H4 (cell line): ENCODE measurements at regions not wholly inside any gene's neighbourhood (a gene's known extent, or its start where the extent isn't known, plus 50 kb on each side); places are given as distances from the start of the nearest gene placed in this dataset.
"Not testable (repeated sequence)": the region's sequence is repeated elsewhere in the genome, so short reads cannot be mapped to it uniquely, and the experiment has no call there.

Experiments used
- DNase-seq: peaks from one replicate; pipeline ENCODE4 v3.0.0-alpha.2; 2015; ENCODE audit warnings: low spot score

DNA sequence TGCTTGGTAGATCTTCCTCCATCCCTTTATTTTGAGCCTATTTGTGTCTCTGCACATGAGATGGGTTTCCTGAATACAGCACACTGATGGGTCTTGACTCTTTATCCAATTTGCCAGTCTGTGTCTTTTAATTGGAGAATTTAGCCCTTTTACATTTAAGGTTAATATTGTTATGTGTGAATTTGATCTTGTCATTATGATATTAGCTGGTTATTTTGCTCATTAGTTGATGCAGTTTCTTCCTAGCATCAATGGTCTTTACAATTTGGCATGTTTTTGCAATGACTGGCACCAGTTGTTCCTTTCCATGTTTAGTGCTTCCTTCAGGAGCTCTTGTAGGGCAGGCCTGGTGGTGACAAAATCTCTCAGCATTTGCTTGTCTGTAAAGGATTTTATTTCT, 72.4 kb downstream of the HNRNPD start:
- not testable (repeated sequence) for DNase-seq

DNA sequence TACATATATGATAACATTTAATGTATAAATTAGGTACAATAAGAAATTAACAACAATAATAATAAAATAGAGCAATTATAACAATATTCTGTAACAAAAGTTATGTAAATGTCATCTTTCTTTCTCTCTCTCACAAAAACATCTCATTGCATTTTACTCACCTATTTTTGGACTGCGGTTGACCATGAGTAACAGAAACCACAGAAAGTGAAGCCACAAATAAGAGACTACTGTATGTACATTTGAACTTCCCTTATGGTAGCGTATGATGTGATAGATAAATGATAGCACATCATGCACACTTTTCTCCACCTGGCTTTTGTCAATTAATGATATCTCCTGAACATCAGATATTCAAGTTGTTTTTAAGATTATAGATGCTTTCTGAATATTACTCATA, 80.5 kb downstream of the HNRNPD start:
- no peak for DNase-seq

DNA sequence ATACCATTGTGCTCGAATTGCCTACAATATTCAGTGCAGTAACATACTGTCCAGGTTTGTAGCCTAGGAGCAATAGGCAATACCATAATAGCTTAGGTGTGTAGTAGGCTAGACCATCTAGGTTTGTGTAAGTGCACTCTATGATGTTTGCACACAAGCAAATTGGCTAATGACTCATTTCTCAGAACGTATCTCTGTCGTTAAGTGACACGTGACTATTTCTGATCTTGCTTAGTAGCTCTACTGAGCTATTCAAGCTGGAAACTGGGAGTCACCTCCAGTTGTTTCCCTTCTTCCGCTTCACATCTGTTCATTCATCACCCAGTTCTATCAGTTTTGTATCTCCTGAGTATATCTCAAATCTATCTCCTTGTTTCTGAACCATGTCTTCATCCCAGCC, 86.1 kb downstream of the HNRNPD start:
- DNase-seq: no peak

DNA sequence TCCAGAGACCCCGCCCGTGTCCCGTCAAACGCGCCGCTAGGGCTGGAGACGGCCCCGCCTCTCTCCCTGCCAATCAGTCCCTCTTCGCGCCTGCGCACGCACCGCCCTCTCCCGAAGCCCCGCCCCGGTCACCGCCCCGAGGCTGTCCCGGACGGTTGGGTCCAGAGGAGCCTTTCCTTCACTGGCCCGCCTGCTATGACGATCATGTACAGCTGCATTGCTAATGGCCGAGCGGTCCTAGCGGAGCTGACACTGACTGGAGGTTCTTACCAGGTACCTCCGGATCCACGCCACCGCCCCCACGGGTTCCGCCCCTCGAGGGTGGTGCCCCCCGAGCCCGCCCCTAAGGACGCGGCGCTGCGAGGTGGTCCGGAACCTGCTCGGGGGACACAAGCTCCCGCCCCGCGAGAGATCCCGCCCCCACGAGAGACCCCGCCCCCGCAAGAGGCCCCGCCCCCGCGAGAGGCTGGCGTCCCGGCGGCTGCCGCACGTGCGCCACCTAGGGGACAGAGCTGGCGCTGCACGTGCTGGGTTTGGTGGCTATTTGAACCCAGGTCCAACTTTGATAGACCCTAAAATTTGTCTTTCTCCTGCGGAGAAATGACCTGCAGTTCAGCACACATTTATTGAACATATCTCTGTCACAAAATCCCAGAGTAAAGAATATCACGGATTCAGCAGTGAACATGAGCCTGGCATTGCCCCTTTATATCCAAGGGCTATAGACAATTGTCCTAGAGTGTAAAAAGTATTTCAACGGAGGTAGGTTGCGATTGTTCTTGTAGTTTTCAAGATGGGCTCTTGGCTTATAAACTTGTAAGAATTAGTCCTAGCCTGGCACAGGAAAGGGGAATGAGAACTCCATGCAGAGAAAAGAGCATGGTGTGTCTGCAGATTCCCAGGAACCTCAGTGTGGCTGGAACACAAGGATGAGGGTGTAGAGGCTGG, 88.7 kb downstream of the HNRNPD start:
- peak; percentile 99 for DNase-seq

DNA sequence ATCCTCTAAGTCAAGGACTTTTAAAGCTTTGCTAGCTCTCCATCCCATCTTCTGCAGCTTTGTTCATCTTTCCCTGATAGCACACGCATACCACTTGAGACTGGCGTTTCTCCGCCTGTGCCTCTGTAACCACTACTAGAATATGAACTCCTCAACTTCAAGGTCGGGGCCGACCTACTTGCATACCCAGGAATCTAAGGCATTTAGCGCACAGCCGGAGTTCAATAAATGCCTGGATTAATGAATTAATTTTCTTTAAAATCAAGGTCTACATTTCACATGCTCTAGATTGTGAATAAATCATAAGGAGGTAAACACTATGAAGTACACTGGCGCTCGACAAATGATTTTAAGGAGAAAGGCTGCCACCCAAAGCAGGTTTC, 89.3 kb downstream of the HNRNPD start:
- DNase-seq: no peak

DNA sequence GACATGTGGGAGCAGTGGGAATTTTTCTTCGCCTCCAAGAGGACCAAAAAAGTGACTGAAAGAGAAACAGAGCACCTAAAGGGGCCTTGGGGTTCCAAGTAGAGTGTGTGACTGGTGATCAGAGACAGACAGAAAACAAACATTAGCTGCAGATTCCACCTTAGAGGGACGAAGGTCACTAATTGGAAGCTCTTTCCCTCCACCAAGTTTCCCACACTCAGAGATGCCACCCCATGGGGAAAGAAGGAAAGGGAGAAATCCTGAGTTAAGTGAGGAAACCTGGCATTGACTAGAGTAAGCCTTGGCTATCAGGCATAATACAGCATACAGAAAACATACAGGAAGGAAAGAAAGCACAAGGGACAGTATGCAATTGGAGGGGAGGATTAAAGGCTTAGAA, 90.9 kb downstream of the HNRNPD start:
- no peak for DNase-seq

DNA sequence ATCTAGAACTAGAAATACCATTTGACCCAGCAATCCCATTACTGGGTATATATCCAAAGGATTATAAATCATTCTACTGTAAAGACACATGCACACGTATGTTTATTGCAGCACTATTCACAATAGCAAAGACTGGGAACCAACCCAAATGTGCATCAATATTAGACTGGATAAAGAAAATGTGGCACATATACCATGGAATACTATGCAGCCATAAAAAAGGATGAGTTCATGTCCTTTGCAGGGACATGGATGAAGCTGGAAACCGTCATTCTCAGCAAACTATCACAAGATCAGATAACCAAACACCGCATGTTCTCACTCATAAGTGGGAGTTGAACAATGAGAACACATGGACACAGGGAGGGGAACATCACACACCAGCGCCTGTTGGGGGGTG, 94.2 kb downstream of the HNRNPD start:
- DNase-seq: not testable (repeated sequence)

DNA sequence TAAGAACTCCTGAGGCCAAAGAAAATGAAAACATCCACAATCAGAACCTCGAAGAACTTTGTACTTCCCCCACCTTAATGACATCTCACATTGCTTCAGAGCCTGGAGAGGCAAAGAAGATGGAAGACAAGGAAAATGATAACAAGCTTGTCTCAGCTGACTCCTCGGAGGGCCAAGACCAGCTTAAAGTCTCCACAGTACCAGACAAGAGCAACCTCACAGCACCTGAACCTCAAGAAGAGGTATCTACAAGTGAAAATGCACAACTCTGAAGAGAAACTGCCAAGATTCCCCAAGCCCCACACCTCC, 97.5 kb downstream of the HNRNPD start:
- DNase-seq: no peak

DNA sequence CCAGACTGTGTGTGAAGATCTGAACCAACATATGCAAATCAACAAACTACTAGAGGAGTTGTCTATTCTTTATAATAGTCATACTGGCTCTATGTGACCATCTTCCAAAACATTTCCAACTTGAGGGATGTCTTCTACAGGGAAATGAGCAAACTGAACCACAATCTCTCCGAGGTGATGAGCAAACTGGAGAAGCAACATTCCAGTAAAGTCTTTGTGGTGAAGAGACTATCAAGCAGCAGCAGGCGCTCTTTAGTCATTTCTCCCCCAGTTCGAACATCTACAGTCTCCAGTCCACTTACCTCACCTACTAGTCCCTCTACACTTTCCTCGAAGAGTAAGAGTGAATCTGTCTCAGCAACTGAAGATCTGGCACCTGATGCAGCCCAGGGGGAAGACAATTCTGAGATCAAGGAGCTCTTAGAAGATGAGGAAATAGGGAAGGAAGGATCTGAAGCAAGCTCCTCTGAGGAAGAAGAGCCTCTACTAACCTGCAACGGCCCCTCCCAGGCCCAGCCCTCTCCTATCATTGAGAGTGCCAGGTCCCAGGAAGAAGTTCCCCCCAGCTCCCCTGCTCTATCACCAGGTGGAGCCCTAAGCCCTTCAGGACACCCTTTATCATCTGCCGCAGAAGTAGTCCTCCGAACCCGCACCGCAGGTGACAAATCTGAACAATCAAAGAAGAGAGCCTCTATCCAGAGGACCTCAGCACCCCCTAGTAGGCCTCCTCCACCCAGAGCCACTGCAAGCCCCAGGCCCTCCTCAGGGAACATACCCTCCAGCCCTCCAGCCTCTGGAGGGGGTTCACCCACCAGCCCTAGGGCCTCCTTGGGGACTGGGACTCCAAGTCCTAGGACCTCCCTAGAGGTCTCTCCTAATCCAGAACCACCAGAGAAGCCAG, 98.1 kb downstream of the HNRNPD start:
- no peak for DNase-seq

DNA sequence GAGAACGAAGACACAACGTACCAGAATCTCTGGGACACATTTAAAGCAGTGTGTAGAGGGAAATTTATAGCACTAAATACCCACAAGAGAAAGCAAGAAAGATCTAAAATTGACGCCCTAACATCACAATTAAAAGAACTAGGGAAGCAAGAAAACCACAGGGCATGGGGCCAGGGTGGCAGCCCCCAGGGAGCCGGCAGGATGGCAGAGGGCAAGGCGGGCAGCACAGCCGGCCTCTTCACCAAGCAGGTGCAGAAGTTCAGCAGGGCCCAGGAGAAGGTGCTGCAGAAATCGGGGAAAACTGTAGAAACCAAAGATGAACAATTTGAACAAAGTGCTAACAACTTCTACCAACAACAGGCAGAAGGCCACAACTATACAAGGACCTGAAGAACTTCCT, 99.1 kb downstream of the HNRNPD start:
- not testable (repeated sequence) for DNase-seq

DNA sequence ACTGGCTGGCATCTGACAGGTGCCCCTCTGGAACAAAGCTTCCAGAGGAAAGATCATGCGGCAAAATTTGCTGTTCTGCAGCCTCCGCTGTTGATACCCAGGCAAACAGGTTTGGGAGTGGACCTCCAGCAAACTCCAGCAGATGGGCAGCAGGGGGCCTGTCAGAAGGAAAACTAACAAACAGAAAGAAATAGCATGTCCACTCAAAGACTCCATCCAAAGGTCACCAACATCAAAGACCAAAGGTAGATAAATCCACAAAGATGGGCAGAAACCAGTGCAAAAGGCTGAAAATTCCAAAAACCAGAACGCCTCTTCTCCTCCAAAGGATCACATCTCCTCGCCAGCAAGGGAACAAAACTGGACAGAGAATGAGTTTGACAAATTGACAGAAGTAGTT, 101.3 kb downstream of the HNRNPD start:
- not testable (repeated sequence) for DNase-seq

DNA sequence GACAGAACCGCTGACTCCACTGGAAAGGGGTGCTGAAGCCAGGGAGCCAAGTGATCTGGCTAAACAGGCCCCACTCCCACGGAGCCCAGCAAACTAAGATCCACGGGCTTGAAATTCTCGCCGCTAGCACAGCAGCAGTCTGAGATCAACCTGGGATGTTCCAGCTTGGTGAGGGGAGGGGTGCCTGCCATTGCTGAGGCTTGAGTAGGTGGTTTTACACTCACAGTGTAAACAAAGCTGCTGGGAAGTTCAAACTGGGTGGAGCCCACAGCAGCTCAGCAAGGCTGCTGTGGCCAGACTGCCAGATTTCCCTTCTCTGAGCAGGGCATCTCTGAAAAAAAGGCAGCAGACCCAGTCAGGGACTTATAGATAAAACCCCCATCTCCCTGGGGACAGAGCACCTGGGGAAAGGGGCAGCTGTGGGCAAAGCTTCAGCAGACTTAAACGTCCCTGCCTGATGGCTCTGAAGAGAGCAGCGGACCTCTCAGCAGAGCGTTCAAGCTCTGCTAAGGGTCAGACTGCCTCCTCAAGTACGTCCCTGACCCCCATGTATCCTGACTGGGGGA, 101.8 kb downstream of the HNRNPD start:
- peak; percentile 19 for DNase-seq

DNA sequence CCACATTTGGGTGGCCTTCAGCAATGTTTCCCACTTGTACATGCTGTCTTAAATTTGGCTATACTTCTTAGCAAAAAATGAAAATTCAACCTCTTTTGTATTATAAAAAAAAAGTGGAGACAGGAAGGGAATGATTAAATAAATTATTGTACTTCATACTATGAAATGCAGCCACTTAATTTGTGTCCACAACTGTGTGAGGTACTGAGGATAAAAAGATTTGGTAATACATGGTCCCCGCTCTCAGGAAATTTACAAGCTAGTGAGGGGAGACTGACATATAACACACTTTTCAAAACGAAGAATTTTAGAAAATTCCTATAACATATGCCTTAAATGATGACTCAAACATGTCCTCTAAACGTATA, 105.0 kb downstream of the HNRNPD start:
- DNase-seq: no peak

DNA sequence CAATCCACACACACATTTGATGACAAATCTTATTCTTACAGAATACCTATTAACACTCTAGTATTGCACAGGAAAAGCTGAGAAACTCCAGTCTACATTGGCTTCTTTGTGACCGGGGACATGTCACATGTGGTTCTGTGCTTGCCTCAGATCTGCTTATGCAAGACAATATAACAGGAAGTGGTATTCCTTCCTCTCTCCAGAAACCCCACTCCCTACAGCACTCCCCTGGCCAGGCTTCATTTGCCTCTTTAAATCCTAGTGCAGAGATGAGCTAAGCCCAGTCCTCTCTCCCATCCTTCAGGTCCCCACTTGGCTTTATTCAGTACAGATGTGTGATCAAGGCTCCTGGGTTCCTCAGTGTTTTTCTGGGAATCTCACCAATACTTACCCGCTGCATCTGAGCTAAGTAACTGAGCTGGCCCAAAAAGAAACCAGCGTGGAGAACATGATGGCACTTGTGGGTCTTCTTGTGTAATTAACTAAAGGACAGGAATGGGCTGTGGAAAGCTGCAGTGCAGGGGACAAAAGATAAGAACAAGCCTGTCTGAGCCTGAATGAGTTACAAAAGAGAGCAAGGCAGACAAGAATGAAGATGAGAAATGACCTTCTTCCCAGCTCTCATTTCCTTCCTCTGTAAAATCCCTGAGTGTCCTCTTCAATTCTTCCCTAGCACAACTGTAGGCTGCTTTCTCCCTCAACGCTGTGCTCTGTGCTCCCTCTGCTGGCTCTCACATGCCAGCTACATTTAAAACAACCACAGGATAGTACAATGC, 105.6 kb downstream of the HNRNPD start:
- DNase-seq: peak; percentile 66

DNA sequence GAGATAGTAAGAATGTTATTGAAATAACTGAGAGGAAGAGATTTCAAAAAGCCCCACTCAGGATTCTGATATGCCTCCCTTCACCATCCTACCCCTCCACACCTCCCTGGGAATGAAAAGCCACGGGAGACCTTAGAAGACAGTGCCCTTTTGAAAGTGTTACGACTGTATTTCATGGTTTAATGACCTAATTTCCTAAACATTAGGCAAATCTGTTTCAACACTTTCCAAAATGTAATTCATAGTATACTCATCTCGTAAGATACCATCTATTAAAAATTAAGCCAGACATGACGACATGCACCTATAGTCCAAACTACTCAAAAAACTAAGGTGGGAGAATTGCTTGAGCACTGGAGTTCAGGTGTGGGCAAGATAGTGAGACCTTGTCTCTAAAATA, 106.3 kb downstream of the HNRNPD start:
- DNase-seq: no peak

DNA sequence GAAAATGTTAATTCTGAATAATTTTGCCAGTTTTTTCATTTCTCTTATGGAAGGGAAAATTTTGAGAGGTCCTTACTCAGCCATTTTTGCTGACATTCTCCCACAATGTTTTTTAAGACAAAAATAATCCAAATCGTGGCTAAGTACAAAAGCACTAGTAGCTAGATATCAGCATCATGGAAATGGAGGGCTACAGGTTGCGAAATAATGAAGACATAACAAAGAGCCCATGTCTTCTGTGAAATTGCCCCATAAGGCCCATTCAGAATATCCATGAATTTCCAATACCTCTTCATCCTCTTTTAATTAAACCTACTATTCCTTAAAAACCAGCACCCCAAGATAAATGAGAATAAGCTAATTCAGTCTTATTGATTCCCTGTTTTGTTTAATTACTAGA, 107.4 kb downstream of the HNRNPD start:
- no peak for DNase-seq

DNA sequence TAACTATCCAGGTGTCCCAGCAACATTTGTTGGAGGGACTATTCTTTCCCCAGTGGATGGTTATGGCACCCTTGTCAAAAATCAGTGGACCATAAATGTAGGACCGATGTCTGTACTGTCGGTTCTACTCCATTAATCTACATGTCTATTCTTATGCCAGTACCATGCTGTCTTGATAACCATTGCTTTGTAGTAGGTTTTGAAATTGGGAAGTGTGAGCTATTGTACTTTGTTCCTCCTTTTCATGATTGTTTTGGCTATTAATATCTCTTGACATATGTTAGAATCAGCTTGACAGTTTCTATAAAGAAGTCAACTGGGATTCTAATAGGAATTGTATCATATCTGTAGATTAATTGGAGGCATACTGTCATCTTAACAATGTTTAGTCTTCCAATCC, 112.7 kb downstream of the HNRNPD start:
- no peak for DNase-seq

DNA sequence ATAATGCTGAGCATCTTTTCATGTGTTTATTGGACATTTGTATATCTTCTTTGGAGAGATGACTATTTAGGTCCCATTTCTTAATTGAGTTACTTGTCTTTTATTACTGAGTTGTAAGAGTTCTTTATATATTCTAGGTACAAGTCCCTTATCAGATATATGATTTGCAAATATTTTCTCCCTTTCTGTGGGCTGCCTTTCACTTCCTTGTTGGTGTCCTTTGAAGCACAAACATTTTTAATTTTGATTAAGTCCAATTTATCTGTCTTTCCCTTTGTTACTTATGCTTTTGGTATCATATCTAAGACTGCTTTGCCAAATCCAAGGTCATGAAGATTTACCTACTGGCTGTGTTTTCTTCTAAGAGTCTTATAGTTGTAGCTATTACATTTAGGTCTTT, 113.2 kb downstream of the HNRNPD start:
- DNase-seq: no peak

DNA sequence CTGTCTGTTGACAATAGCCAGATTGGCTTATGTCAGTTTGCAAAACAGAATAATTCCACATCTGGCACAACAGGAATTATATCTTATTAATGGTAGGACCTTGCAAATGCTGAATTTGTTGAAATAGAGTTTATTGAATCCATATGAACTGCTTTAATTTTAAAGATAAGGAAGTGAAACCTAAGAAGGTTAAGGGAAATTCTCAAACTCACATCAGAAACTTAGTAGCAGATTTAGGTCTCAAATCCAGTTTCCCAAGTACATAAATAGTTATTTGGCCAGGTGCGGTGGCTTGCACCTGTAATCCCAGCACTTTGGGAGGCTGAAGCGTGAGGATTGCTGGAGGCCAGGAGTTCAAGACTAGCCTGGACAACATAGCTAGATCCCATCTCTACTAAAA, 117.1 kb downstream of the HNRNPD start:
- DNase-seq: no peak

DNA sequence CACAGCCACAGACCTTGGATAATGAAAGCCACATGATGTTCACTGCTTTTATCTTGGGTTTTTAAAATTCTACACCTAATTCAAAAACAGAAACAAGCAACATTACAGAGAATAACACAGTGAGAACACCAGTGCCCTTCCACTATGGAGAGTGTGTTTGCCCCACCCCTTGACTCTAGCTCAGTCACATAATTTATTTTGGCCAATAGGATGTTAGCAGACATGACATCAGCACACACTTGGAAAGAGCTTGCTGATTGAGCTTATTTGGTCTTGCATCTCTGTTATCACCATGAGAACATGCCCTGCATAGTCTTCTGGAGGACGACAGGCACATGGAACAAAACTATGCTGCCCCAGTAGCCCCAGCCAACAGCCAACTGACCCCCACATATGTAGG, 118.1 kb downstream of the HNRNPD start:
- no peak for DNase-seq

DNA sequence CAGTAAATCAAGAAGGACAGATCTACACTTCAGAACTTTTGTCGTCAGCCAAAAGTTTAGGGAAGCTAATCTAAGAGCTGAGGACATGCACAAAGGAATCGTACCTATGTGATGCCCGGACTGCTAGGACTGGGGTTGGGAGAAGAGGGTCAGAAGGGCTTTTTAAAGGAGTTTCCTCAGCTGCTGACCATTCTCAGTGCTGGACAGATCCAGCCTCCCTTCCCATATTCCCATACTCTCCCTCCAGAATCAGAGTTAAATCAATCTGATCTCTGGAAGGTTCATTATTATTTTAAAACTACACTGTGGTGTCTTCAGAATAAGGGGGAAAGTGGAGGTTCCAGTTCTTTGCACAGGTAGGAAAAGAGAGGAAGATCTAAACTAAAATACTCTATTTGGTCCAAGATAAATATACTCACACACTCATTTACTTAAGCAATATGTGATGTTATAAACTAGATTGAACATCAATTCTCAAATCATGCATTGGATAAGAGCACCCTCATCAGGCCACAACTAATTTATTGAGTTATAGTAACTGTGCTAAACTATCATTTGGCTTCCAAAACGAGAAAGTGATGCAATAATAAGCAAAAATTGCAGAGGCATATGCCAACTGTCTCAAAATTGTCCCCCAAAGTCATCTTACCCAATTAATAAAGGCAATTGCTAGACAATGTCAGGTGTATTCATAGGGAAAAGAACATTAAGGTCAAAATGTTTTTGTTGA, 124.7 kb downstream of the HNRNPD start:
- no peak for DNase-seq
